HPDE6-E6E7 (cell line): ENCODE measurements at regions not wholly inside any gene's neighbourhood (a gene's known extent, or its start where the extent isn't known, plus 50 kb on each side); places are given as distances from the start of the nearest gene placed in this dataset.
"Not testable (repeated sequence)": the region's sequence is repeated elsewhere in the genome, so short reads cannot be mapped to it uniquely, and the experiment has no call there.

Source experiments
- DNase-seq: peaks from one replicate; pipeline ENCODE4 v3.0.0; 2011; ENCODE audit warnings: missing footprints; ENCODE audit errors: extremely low spot score

- not testable (repeated sequence) for DNase-seq
Measured at GRCh38 chr4:52157071-52157470, 106.0 kb downstream of the SPATA18 start.

GRCh38 chr4:52157641-52158316, 106.7 kb downstream of the SPATA18 start:
- DNase-seq = no peak

GRCh38 chr4:52160859-52161258, 109.8 kb downstream of the SPATA18 start:
- DNase-seq = no peak

GRCh38 chr4:52164116-52164515, 113.0 kb downstream of the SPATA18 start:
- DNase-seq = no peak

GRCh38 chr4:52172166-52172565, 121.1 kb downstream of the SPATA18 start:
- no peak for DNase-seq

GRCh38 chr4:52173470-52174045, 122.5 kb downstream of the SPATA18 start:
- no peak for DNase-seq

GRCh38 chr4:52187603-52188002, 136.5 kb downstream of the SPATA18 start:
- DNase-seq = no peak

- DNase-seq = no peak
Measured at GRCh38 chr4:52192001-52192400, 140.9 kb downstream of the SPATA18 start.

GRCh38 chr4:52192721-52193135, 141.6 kb downstream of the SPATA18 start:
- DNase-seq = no peak

GRCh38 chr4:52195869-52196268, 144.8 kb downstream of the SPATA18 start:
- no peak for DNase-seq

- no peak for DNase-seq
Measured at GRCh38 chr4:52196606-52197130, 145.6 kb downstream of the SPATA18 start.

- no peak for DNase-seq
Measured at GRCh38 chr4:52197306-52197705, 146.2 kb downstream of the SPATA18 start.

- no peak for DNase-seq
Measured at GRCh38 chr4:52198294-52198693, 147.2 kb downstream of the SPATA18 start.

GRCh38 chr4:52199574-52200338, 148.7 kb downstream of the SPATA18 start:
- DNase-seq = no peak

- no peak for DNase-seq
Measured at GRCh38 chr4:52200339-52200725, 149.2 kb downstream of the SPATA18 start.

- no peak for DNase-seq
Measured at GRCh38 chr4:52201715-52202114, 150.6 kb downstream of the SPATA18 start.

- no peak for DNase-seq
Measured at GRCh38 chr4:52202251-52202779, 151.2 kb downstream of the SPATA18 start.

GRCh38 chr4:52202931-52203330, 151.8 kb downstream of the SPATA18 start:
- DNase-seq = no peak

GRCh38 chr4:52203351-52203750, 152.2 kb downstream of the SPATA18 start:
- DNase-seq = no peak

- no peak for DNase-seq
Measured at GRCh38 chr4:52204921-52205320, 153.8 kb downstream of the SPATA18 start.

GRCh38 chr4:52207146-52207545, 156.0 kb downstream of the SPATA18 start:
- not testable (repeated sequence) for DNase-seq

GRCh38 chr4:52212702-52213101, 161.6 kb downstream of the SPATA18 start:
- DNase-seq = no peak
